Prostate gland (tissue), 2 donors: ENCODE measurements at regions not wholly inside any gene's neighbourhood (a gene's known extent, or its start where the extent isn't known, plus 50 kb on each side); places are given as distances from the start of the nearest gene placed in this dataset.

Experiments used
- DNase-seq: peaks from one replicate; pipeline ENCODE4 v3.0.0-alpha.2; 2019; ENCODE audit warnings: low spot score
- H3K27ac ChIP-seq, 2 donors: fragments of 200-600 bp; sonication (generic); 2 replicates each; pipeline ENCODE4 v1.5.1; 2017 to 2019
- H3K27me3 ChIP-seq: fragments of 200-600 bp; sonication (generic); replicated peaks from 2 replicates; pipeline ENCODE4 v1.5.1; 2019; ENCODE audit not compliant: insufficient read depth
- H3K36me3 ChIP-seq, 2 donors: fragments of 200-600 bp; sonication (generic); 1 replicate in 1 of 2; 2 replicates in 1 of 2; pipeline versions ENCODE4 v1.5.1 to v1.8.1; 2017 to 2019
- H3K4me1 ChIP-seq: fragments of 200-600 bp; sonication (generic); replicated peaks from 2 replicates; pipeline ENCODE4 v1.5.1; 2019
- H3K4me3 ChIP-seq, 2 donors: fragments of 200-600 bp; sonication (generic); 2 replicates each; pipeline ENCODE4 v1.5.1; 2017 to 2019
- H3K9me3 ChIP-seq: fragments of 200-600 bp; sonication (generic); 2 replicates; pipeline ENCODE4 v1.5.1; 2017
- CTCF ChIP-seq, 4 experiments: fragments of 200-600 bp in 2 of 4; fragments of 450-650 bp in 2 of 4; sonication (generic) in 2 of 4; IDR thresholded peaks; 1 replicate in 3 of 4; 2 replicates in 1 of 4; pipeline ENCODE4 v1.5.1; 2016 to 2019; ENCODE audit warnings: antibody characterized with exemption in 4 of 4, mild to moderate bottlenecking in 2 of 4, moderate library complexity in 2 of 4
- POLR2A ChIP-seq: fragments of 450-650 bp; IDR thresholded peaks from one replicate; pipeline ENCODE4 v1.6.1; 2016; ENCODE audit warnings: antibody characterized with exemption, mild to moderate bottlenecking
- POLR2AphosphoS5 ChIP-seq: sonication (generic); formaldehyde crosslinking; IDR thresholded peaks from one replicate; pipeline ENCODE4 v1.6.1; 2017; ENCODE audit warnings: antibody characterized with exemption
- WGBS: methylation state at CpG from one replicate; pipeline ENCODE4 v1.1.5; 2018; 5-methylcytosine and 5-hydroxymethylcytosine counted together
- intact Hi-C: fragments of 100-400 bp; cut with DNase I; formaldehyde crosslinking; loops from one replicate; pipeline ENCODE4 v1.14.2; 2022

- Histone ChIP-seq H3K9me3 (no peaks in the 10 kb centered on the region), H3K27ac (no peak overlapping the region), H3K4me3 (no peak overlapping the region), H3K27me3 (no peaks in the 10 kb centered on the region), H3K36me3 (no peaks in the 10 kb centered on the region), H3K4me1 (no peaks in the 10 kb centered on the region)
- WGBS = 49% methylated on average over 1 of the region's 1 CpG
- no peak for TF ChIP-seq POLR2AphosphoS5
- TF ChIP-seq CTCF (IDR thresholded peaks at IDR 0.05) = no peak
- TF ChIP-seq POLR2A = no peak
- intact Hi-C loops = no loop called here
- no peak for DNase-seq
Observed at GRCh38 chr4:71680706-71681105, 103.2 kb downstream of the GC start.

DNA sequence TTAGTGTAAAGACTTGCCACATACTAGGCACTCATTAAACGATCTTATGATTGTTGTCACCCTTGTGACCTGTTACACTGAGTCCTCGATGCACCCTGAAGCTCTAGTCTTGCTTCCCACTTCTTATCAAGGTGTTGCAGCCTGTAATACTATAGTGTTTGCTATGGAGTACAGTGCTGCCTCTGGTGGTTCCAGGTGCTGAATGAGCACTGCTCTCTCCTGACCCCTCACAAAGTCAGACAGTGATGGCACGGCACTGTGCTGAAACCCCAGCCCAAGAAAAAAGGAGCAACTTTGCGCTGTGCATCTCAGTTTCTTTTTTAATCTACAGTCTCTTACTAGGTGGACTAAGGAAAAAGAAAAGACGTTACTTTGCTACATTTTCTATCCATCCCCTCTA is 106.3 kb downstream of the GC start:
- Histone ChIP-seq H3K9me3 (no peaks in the 10 kb centered on the region), H3K36me3 (no peaks in the 10 kb centered on the region), H3K27ac (no peak overlapping the region), H3K27me3 (no peaks in the 10 kb centered on the region), H3K4me1 (no peaks in the 10 kb centered on the region), H3K4me3 (no peak overlapping the region)
- TF ChIP-seq CTCF (IDR thresholded peaks at IDR 0.05) = no peak
- no peak for TF ChIP-seq POLR2A
- TF ChIP-seq POLR2AphosphoS5 = no peak
- DNase-seq = no peak
- WGBS = 93% methylated on average over 5 of the region's 5 CpGs
- intact Hi-C loops = no loop called here

- no peak for TF ChIP-seq POLR2AphosphoS5
- TF ChIP-seq CTCF (IDR thresholded peaks at IDR 0.05) = no peak
- TF ChIP-seq POLR2A = no peak
- 100% methylated on average over 1 of the region's 1 CpG for WGBS
- H3K36me3 ChIP-seq = no peaks in the 10 kb centered on the region
- H3K4me1 ChIP-seq = no peaks in the 10 kb centered on the region
- H3K4me3 ChIP-seq = no peak overlapping the region
- no peaks in the 10 kb centered on the region for H3K27me3 ChIP-seq
- H3K9me3 ChIP-seq = no peaks in the 10 kb centered on the region
- intact Hi-C loops = no loop called here
- no peak overlapping the region for H3K27ac ChIP-seq
- DNase-seq = no peak
Observed at GRCh38 chr4:71669291-71669690, 114.6 kb downstream of the GC start.

GRCh38 chr4:71665358-71665757 is 118.5 kb downstream of the GC start:
- TF ChIP-seq CTCF (IDR thresholded peaks at IDR 0.05) (no peak), POLR2A (no peak), POLR2AphosphoS5 (no peak)
- no peaks in the 10 kb centered on the region for H3K36me3 ChIP-seq
- H3K27ac ChIP-seq = no peak overlapping the region
- H3K4me1 ChIP-seq = no peaks in the 10 kb centered on the region
- intact Hi-C loops = no loop called here
- H3K4me3 ChIP-seq = no peak overlapping the region
- H3K9me3 ChIP-seq = no peaks in the 10 kb centered on the region
- H3K27me3 ChIP-seq = no peaks in the 10 kb centered on the region
- WGBS = 79% methylated on average over 4 of the region's 4 CpGs
- no peak for DNase-seq

DNA sequence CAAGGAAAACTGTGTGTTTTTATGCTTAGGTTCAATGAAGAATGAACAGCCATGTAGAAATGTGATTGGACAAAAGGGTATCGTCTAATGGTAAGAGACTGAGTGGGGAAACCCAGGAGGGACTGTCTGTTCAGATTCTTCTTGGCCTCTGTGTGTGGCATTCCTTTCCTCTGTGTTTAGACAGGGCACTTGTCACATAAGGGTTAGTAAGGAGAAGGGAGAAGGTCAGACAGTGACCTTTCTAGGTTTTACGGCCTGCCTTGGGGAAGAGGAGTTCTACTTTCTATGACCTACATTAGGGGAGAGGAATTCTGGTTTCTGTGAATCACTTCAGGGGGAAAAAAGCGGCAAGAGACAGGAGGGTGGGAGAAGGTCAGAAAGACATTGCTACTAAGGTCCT is 119.5 kb downstream of the GC start:
- 74% methylated on average over 3 of the region's 3 CpGs for WGBS
- H3K9me3 ChIP-seq = no peaks in the 10 kb centered on the region
- intact Hi-C loops = no loop called here
- H3K36me3 ChIP-seq = no peaks in the 10 kb centered on the region
- no peaks in the 10 kb centered on the region for H3K27me3 ChIP-seq
- H3K4me3 ChIP-seq = no peak overlapping the region
- H3K27ac ChIP-seq = no peak overlapping the region
- no peaks in the 10 kb centered on the region for H3K4me1 ChIP-seq
- TF ChIP-seq CTCF (IDR thresholded peaks at IDR 0.05) = no peak
- TF ChIP-seq POLR2AphosphoS5 = no peak
- TF ChIP-seq POLR2A = no peak
- DNase-seq = no peak
